LNCAP (cell line): ENCODE measurements at regions not wholly inside any gene's neighbourhood (a gene's known extent, or its start where the extent isn't known, plus 50 kb on each side); places are given as distances from the start of the nearest gene placed in this dataset.

Experiments used
- CTCF ChIP-seq: fragments of 450-650 bp; IDR thresholded peaks from 2 replicates; pipeline ENCODE4 v1.5.1; 2017; ENCODE audit warnings: mild to moderate bottlenecking

DNA sequence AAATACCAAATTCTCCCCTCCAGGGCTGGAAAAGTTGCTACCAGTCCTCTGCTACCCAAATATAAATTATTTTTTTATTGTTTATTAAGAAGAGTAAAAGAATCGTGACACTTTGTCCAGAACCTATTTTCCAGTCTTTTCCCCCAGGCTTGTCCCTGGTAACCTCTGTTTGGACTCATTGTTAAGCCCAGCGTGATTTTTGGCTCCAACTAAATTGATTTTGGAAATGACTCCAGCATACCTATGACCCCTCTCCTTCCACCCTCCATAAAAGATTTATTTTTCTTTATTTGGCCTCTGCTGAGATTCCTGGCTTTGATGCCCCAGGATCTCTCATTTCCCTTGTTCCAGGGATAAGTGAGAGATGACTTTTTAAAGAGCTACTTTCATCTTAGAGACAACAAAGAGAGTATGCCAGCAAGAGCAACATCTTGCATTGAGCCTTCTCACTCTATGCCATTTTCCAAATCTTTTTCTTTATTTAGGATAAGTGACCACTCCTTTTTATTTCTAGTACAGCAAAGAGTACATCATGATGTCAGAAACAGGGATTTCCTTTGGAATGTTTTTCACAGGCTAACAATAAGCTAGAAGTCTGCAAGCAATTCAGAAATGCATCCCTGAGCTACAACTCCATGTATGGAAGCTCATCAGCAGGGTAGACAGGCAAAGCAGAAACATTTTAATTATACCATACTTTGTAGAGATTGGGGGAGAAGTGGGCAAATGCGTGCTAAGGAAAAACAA lies 75.8 kb downstream of the DAD1 start:
- TF ChIP-seq CTCF, result no peak

GRCh38 chr14:22512106-22512814 lies 76.8 kb downstream of the DAD1 start:
- TF ChIP-seq CTCF, result no peak

DNA sequence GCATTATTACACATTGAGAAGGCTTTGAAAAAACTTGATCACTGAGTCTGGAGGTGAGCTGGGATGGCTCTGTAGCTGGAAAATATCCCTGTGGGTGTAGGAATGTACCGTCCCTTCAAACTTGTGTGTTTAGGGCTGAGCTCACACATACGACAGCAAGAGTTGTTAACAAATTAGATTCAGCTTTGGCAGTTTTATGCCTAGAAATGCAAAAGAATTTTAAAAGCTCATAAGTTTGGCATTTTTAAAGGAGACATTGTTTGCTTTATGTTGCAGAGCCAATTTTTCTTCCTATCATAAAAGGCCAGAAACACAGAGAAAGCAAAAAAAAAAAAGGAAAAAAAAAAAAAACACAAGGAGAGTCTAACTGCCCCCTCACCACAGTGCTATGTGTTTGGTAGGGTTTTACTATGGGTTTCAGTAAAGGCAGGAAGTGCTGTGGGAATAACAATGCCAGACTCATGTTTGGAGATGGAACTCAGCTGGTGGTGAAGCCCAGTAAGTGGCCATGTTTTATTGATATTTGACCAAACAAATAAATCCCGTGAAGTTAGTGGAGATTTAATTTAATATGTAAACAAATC lies 78.4 kb downstream of the DAD1 start:
- no peak for TF ChIP-seq CTCF

DNA sequence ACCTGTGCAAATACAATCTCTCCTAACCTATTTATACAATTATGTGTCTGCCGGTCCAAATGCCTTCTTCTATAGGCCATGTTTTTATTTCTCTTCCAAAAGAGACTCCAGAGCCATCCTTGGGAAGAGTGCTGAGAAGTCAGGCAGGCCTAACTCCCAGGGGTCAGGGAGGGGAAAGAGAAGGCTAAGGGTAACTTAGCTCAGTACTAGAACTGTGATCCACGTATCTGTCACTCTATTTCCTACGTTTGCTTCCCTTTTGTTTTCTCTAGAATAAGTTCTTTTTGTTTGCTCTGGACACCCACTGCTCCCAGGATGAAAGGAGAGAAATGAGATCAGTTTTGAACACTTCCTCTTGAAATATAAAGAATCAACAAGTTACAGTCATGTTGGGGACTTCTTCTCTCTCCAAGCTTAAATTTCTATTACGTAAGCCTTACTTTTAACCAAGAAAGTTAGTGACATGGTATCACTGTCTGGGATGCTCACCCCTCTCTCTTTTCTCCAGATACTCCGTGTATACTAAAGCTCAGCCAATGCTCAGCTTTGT lies 79.2 kb downstream of the DAD1 start:
- no peak for TF ChIP-seq CTCF

DNA sequence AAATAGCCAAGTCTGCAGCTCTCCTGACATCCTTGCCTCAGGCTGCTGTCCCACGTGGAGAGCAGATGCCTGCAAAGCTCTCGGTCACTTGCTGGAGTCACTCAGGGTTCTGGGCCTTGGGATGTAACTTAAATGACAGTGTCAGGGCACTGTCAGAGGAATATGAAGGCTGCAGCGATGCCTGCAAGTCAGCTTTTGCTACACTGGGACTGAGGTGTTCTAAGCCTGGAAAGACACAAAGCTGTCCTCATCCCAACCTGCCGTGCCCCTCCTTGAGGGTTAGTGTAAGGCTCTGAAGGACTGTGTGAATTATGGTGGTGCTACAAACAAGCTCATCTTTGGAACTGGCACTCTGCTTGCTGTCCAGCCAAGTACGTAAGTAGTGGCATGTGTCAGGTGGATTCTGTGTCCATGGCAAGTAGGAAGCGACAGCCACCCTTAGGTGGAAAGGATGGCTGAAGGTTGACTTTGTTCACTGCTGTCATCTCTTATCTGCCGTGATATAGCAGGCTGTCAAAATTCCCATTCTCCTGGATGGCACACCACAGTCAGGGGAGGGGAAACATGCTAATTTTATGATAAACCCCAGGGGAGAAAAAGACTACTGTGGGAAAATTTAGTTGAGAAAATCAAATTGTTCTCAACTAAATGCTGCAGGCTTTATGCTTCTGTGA lies 79.9 kb downstream of the DAD1 start:
- TF ChIP-seq CTCF, result no peak

- TF ChIP-seq CTCF, result no peak
Measured at GRCh38 chr14:22508662-22509035, 80.4 kb downstream of the DAD1 start.

DNA sequence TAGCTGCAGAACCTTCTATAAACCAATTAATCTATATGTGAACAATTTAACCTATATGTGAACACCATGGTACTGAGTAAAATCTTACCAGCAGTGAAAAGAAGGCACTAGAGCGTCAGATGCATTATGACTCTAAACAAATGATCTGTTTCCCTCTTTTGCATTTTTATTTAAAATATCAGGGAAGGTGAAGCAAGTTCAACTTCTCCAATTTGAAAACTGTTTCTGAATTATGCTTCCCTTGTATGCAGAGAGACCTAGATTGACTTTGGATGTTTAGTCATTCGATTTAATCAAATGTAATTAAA lies 80.9 kb downstream of the DAD1 start:
- no peak for TF ChIP-seq CTCF
